Natural killer cell (primary cell): ENCODE measurements at regions not wholly inside any gene's neighbourhood (a gene's known extent, or its start where the extent isn't known, plus 50 kb on each side); places are given as distances from the start of the nearest gene placed in this dataset.

Experiments
- ATAC-seq, 3 donors: fragments of 150-1000 bp in 2 of 3; fragments of 200-7000 bp in 1 of 3; cut with Tn5 transposase; 1 replicate in 1 of 3; 2 replicates in 2 of 3; pipeline ENCODE4 v1.10.0; 2021; ENCODE audit warnings: mild to moderate bottlenecking in 2 of 3, moderate library complexity in 2 of 3
- DNase-seq, 2 donors: peaks; one replicate each; pipeline versions ENCODE4 v3.0.0 to v3.0.0-alpha.2; 2013 to 2021; ENCODE audit warnings: mixed read lengths in 1 of 2
- H3K27ac ChIP-seq: one replicate; pipeline ENCODE4 v1.5.1; 2013; ENCODE audit warnings: mild to moderate bottlenecking, low read length
- H3K27me3 ChIP-seq: one replicate; pipeline ENCODE4 v1.6.1; 2013; ENCODE audit warnings: low read length; ENCODE audit not compliant: control insufficient read depth, insufficient read depth
- H3K36me3 ChIP-seq: one replicate; pipeline ENCODE4 v1.6.1; 2013; ENCODE audit warnings: low read length; ENCODE audit not compliant: control insufficient read depth, insufficient read depth
- H3K4me1 ChIP-seq: one replicate; pipeline ENCODE4 v1.6.1; 2013; ENCODE audit warnings: low read length; ENCODE audit not compliant: control insufficient read depth, insufficient read depth
- H3K4me3 ChIP-seq: one replicate; pipeline ENCODE4 v1.5.1; 2013; ENCODE audit warnings: low read length
- H3K9me3 ChIP-seq: one replicate; pipeline ENCODE4 v1.6.1; 2013; ENCODE audit warnings: low read length; ENCODE audit not compliant: control insufficient read depth, insufficient read depth
- H3K27ac Mint-ChIP-seq, 2 donors: one replicate each; pipeline ENCODE4 v1.8.0; 2022; ENCODE audit warnings: mild to moderate bottlenecking in 2 of 2, mixed read lengths in 2 of 2, moderate library complexity in 1 of 2
- H3K27me3 Mint-ChIP-seq, 2 donors: one replicate each; pipeline ENCODE4 v1.8.0; 2022; ENCODE audit warnings: low read depth in 2 of 2, mixed read lengths in 2 of 2
- H3K36me3 Mint-ChIP-seq: one replicate; pipeline ENCODE4 v1.8.0; 2022; ENCODE audit warnings: mixed read lengths
- H3K4me1 Mint-ChIP-seq, 2 donors: one replicate each; pipeline ENCODE4 v1.8.0; 2022; ENCODE audit warnings: mixed read lengths in 2 of 2
- H3K4me3 Mint-ChIP-seq: one replicate; pipeline ENCODE4 v1.8.0; 2022; ENCODE audit warnings: mild to moderate bottlenecking, moderate library complexity, mixed read lengths
- H3K9me3 Mint-ChIP-seq, 2 donors: one replicate each; pipeline ENCODE4 v1.8.0; 2022; ENCODE audit warnings: mixed read lengths in 2 of 2
- WGBS: methylation state at CpG from one replicate; pipeline ENCODE4 v1.1.7; 2013; ENCODE audit warnings: missing lambda C conversion rate; ENCODE audit not compliant: insufficient coverage; 5-methylcytosine and 5-hydroxymethylcytosine counted together
- intact Hi-C: fragments of 100-400 bp; cut with micrococcal nuclease; formaldehyde crosslinking; loops from one replicate; pipeline ENCODE4 v1.14.2; 2022
- TF ChIP-seq, protein P1 (sequence below): fragments of 200-600 bp; IDR thresholded peaks from one replicate; pipeline ENCODE4 v1.8.0; 2022; ENCODE audit warnings: antibody characterized with exemption

DNA sequence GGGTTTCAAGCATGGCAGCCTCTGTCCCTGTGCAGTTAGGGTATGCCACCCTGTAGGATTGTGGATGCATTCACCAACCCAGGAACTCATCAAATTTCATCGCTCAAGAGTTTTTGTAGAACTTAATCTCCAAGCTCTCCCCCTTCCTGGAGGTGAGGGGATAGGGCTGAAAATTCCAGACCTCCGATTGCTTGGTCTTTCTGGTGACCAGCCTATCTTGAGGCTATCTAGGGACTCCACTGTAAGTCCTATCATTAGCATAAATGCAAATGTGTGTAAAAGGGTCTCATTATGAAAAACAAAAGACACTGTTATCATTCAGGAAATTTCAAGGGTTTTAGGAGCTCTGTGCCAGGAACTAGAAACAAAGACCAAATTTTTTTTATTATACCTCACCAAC is 244.0 kb downstream of the DUSP6 start:
- no peak for DNase-seq
- Mint-ChIP-seq H3K4me3 (no peak overlapping the region), H3K27ac (no peak overlapping the region), H3K4me1 (no peaks in the 10 kb centered on the region), H3K27me3 (no peaks in the 10 kb centered on the region), H3K36me3 (no peaks in the 10 kb centered on the region), H3K9me3 (no peaks in the 10 kb centered on the region)
- TF ChIP-seq, protein P1, sequence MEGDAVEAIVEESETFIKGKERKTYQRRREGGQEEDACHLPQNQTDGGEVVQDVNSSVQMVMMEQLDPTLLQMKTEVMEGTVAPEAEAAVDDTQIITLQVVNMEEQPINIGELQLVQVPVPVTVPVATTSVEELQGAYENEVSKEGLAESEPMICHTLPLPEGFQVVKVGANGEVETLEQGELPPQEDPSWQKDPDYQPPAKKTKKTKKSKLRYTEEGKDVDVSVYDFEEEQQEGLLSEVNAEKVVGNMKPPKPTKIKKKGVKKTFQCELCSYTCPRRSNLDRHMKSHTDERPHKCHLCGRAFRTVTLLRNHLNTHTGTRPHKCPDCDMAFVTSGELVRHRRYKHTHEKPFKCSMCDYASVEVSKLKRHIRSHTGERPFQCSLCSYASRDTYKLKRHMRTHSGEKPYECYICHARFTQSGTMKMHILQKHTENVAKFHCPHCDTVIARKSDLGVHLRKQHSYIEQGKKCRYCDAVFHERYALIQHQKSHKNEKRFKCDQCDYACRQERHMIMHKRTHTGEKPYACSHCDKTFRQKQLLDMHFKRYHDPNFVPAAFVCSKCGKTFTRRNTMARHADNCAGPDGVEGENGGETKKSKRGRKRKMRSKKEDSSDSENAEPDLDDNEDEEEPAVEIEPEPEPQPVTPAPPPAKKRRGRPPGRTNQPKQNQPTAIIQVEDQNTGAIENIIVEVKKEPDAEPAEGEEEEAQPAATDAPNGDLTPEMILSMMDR: no peak
- H3K27ac ChIP-seq: no peak overlapping the region
- no CpG with 5 or more reads among the region's 2 CpGs for WGBS
- no peaks in the 10 kb centered on the region for H3K27me3 ChIP-seq
- ATAC-seq: no peak
- no peak overlapping the region for H3K4me3 ChIP-seq
- intact Hi-C loops: no loop called here
- no peaks in the 10 kb centered on the region for H3K9me3 ChIP-seq
- H3K36me3 ChIP-seq: no peaks in the 10 kb centered on the region
- no peaks in the 10 kb centered on the region for H3K4me1 ChIP-seq

DNA sequence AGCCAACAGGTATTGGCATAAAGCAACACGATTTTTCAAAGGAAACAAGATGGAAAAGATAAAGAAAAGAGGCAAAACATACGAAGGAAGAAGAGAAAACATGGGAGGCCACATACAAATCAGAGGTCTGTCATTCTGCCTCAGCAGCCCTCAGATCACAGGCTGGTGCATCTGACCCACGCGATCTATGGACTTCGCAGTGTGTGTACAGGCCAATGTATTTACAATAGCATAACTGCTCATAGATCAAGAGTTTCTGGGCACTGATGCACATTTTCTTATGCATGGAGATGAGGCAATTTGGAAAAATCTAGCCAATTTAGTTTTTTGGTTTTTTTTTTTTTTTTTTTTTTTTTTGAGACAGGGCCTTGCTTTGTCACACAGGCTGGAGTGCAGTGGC is 245.4 kb downstream of the DUSP6 start:
- H3K27me3 Mint-ChIP-seq: no peaks in the 10 kb centered on the region
- H3K27me3 ChIP-seq: no peaks in the 10 kb centered on the region
- no peaks in the 10 kb centered on the region for H3K4me1 ChIP-seq
- no peak overlapping the region for H3K4me3 Mint-ChIP-seq
- H3K4me3 ChIP-seq: no peak overlapping the region
- H3K9me3 ChIP-seq: no peaks in the 10 kb centered on the region
- no peaks in the 10 kb centered on the region for H3K36me3 ChIP-seq
- TF ChIP-seq, protein P1: no peak
- no peaks in the 10 kb centered on the region for H3K36me3 Mint-ChIP-seq
- DNase-seq (no peak), ATAC-seq (no peak)
- no peaks in the 10 kb centered on the region for H3K9me3 Mint-ChIP-seq
- no peaks in the 10 kb centered on the region for H3K4me1 Mint-ChIP-seq
- H3K27ac Mint-ChIP-seq: no peak overlapping the region
- no peak overlapping the region for H3K27ac ChIP-seq
- intact Hi-C loops: no loop called here
- WGBS: 92% methylated on average over 5 of the region's 5 CpGs

DNA sequence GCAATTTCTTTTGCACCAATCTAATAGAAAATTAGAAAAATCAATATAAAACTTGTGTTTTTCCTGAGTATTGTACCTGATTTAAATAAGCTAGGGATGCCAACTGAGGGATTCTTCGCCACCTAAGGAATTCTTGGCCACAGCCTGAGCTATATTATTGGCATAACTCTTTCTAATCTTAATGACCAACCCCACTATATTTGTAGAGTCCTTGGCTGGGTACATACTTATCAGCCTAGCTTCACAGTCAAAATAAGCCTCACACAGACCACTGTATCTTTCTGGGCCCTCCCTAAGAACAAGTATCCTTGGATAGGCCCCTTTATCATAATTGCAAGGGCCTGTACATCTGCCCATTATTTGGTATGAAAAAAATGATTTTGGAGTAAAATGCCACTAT is 247.1 kb downstream of the DUSP6 start:
- TF ChIP-seq, protein P1: no peak
- Histone ChIP-seq H3K27ac (no peak overlapping the region), H3K9me3 (no peaks in the 10 kb centered on the region), H3K4me1 (no peaks in the 10 kb centered on the region), H3K4me3 (no peak overlapping the region), H3K36me3 (no peaks in the 10 kb centered on the region), H3K27me3 (no peaks in the 10 kb centered on the region)
- no peak overlapping the region for H3K4me3 Mint-ChIP-seq
- DNase-seq (no peak), ATAC-seq (no peak)
- H3K4me1 Mint-ChIP-seq: no peaks in the 10 kb centered on the region
- 100% methylated on average over 1 of the region's 1 CpG for WGBS
- H3K9me3 Mint-ChIP-seq: no peaks in the 10 kb centered on the region
- H3K27me3 Mint-ChIP-seq: no peaks in the 10 kb centered on the region
- H3K36me3 Mint-ChIP-seq: no peaks in the 10 kb centered on the region
- intact Hi-C loops: no loop called here
- no peak overlapping the region for H3K27ac Mint-ChIP-seq

DNA sequence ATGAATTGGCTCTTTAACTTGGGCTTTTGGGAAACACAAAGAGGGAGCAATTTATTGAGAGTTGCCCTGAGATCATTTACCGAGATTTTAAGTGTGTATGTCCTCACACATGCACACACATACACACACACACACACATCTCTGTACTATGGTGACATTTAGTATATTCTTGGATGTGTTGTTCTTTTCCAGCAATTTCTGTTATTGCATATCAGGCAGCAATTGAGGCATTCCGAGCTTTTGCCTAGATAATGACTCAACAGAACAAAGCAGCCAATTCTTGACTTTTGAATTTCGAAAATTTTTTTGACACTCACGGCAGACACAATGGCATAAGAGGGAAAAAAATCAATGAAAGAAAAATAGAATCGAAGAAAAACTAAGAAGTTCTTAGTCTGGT is 248.5 kb downstream of the DUSP6 start:
- Histone ChIP-seq H3K36me3 (no peaks in the 10 kb centered on the region), H3K4me3 (no peak overlapping the region), H3K27ac (no peak overlapping the region), H3K9me3 (no peaks in the 10 kb centered on the region), H3K27me3 (no peaks in the 10 kb centered on the region), H3K4me1 (no peaks in the 10 kb centered on the region)
- Mint-ChIP-seq H3K4me1 (no peaks in the 10 kb centered on the region), H3K27me3 (no peaks in the 10 kb centered on the region), H3K9me3 (no peaks in the 10 kb centered on the region), H3K36me3 (no peaks in the 10 kb centered on the region), H3K4me3 (no peak overlapping the region), H3K27ac (no peak overlapping the region)
- WGBS: 65% methylated on average over 4 of the region's 5 CpGs
- ATAC-seq (no peak), DNase-seq (no peak)
- intact Hi-C loops: no loop called here
- TF ChIP-seq, protein P1: no peak
